HG02840 (cell line): ENCODE measurements at regions not wholly inside any gene's neighbourhood (a gene's known extent, or its start where the extent isn't known, plus 50 kb on each side); places are given as distances from the start of the nearest gene placed in this dataset.

Experiments
- ATAC-seq: cut with Tn5 transposase; IDR thresholded peaks from one replicate; pipeline ENCODE4 v1.9.1; 2021; ENCODE audit warnings: mild to moderate bottlenecking, moderate library complexity, moderate number of reproducible peaks; ENCODE audit not compliant: unreplicated experiment, low FRiP score

DNA sequence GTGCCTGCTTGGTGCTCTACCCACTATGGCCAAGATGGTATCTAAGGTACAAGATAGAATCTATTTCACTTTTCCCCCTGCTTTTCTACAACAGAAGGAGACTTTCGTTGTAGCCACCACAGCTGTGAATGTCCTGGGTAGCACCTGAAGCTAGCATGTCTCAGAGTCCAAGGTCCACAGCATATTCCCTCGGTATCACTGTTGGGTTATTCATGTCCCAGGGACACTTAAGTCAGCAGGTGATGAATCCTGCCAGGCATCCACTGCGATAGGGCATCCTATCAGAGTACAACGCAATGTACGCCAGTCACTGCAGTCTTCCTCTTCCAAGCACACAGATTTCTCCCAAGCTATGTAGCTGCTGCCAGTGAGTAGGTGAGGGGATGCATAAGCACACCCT, 129.1 kb upstream of the LINC00305 start:
- no peak for ATAC-seq

DNA sequence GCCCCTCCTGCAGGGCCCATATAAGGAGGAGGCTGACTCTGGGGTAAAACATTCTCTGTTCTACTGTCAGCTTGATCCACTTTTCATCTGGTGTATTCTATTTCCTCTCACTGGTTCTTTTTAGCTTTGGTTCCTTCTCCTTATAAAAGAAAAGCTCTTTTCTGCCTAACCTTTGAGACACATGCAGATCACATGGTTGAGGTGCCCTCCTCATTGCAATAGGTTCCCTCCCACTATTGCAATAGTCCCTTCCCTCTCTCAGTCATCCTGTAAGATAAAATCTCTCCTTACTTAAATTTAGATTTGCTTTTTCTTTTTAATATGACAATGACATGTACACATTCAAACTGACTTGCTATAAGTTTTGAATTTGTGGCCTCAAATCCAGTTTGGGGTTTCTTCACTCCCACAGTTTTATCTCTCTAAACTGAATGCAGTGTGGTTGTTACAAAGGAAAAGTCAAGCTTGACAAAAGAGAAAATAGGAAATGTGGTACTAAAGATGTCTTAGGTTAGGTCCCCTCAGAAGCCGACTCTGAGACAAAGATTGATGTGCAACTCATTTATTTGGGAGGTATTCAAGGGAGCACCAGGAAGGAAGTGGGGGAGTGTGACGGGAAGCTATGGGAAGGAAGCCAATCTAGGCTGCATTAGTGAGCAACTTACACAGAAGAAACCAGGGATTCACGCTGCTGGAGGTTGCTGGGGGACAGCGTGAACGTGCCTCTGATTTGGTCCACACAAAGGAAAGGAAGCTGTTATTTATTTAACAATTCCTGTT, 127.6 kb upstream of the LINC00305 start:
- ATAC-seq = no peak

GRCh38 chr18:64275593-64276300, 126.9 kb upstream of the LINC00305 start:
- ATAC-seq = no peak

DNA sequence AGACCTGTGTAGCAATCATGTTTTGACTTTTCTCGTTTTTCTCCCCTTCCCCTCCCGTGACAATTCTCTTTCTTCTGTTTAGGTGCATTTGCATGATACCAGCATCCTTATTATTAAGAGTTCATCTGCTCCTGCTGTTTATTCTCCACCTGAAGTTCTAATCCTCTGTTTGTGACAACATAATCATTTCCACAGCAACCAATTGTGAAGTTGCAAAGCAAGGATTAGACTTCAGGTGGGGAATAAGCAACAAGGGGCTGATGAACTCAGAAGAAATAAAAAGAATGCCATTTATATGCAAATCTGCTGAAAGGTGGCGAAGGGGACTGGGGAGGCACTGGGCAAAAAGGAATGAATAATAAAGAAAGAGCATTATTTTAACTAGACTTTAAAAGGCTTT, 124.8 kb upstream of the LINC00305 start:
- no peak for ATAC-seq

GRCh38 chr18:64271975-64272659, 123.2 kb upstream of the LINC00305 start:
- no peak for ATAC-seq

GRCh38 chr18:64271246-64271645, 122.4 kb upstream of the LINC00305 start:
- no peak for ATAC-seq

DNA sequence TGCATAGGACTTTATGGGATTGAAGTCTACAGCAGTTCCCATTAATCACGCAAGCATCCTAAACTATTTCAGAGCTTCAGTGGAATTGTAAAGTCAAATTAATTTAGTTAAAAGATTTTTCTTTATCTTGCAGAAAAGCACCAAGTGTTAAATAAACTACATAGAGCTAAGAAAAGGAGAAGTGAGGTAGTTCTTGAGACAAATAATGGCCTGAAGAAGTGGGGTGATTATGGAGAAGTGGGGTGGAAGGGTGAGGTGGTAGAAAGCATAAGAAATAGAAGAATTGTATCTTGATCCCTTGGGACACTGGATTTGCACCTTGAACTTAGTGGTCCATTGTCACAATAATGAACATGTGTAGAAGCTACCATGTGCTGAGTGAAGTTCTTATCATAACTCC, 121.7 kb upstream of the LINC00305 start:
- ATAC-seq = no peak

DNA sequence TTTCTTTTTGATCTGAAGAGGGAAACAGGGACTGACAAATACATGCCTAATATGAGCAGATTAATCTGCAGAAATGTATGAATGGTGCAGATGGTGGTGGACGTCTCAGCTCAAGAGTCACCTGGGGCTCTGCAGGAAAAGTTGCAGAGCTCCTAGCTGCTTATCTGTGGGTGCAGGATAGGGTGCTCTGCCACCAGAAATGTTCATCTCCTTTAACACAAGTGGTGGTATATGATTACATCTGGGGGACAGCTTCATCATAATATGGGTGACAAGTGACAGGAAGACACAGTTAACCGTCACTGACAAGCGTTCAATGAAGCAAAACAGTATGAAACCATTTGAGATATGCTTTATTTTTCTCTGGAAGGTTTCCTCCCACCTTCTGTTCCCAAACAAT, 121.2 kb upstream of the LINC00305 start:
- no peak for ATAC-seq

- ATAC-seq = no peak
Measured at GRCh38 chr18:64264171-64264570, 115.3 kb upstream of the LINC00305 start.

- ATAC-seq = no peak
Measured at GRCh38 chr18:64260810-64261209, 111.9 kb upstream of the LINC00305 start.

DNA sequence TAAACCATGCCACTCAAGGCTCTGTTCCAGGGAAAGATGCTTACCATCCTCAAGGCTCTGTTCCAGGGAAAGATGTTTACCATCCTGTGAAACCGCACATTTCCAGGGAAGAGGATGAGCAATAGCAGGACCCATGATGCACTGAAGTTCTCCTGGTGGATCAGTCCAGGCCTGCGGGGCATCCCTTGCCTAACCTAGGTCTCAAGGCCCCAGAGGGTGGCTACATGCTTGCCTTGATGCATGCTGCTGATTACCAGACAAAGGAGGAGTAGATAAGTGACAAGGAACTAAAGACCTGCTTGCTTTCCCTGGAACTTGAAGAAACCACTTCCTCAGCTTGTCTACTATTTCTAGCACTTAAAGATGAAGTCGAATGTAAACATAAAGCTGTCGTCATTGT, 111.0 kb upstream of the LINC00305 start:
- no peak for ATAC-seq

- ATAC-seq = no peak
Measured at GRCh38 chr18:64258111-64258650, 109.3 kb upstream of the LINC00305 start.

- ATAC-seq = no peak
Measured at GRCh38 chr18:64254399-64255093, 105.7 kb upstream of the LINC00305 start.

- no peak for ATAC-seq
Measured at GRCh38 chr18:64253873-64254272, 105.0 kb upstream of the LINC00305 start.

GRCh38 chr18:64253222-64253621, 104.3 kb upstream of the LINC00305 start:
- ATAC-seq = no peak

DNA sequence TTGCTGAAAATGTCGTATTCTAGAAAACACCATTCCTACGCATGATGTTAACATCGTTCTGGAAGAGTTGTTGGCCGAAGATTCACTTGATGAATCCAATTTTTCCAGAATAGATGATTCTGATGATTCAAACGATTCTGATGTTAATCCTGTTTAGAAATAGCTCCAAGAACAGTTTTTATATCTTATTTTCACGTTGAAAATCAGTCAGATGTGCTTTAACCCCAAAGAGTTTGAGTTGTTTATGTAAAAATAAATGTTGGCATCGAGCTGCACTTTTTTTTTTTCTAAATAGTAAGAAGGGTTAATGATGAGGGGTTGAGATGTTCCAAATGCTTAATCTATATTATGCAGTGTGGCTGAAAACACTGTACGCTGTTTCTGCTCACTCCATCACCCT, 99.9 kb upstream of the LINC00305 start:
- no peak for ATAC-seq

DNA sequence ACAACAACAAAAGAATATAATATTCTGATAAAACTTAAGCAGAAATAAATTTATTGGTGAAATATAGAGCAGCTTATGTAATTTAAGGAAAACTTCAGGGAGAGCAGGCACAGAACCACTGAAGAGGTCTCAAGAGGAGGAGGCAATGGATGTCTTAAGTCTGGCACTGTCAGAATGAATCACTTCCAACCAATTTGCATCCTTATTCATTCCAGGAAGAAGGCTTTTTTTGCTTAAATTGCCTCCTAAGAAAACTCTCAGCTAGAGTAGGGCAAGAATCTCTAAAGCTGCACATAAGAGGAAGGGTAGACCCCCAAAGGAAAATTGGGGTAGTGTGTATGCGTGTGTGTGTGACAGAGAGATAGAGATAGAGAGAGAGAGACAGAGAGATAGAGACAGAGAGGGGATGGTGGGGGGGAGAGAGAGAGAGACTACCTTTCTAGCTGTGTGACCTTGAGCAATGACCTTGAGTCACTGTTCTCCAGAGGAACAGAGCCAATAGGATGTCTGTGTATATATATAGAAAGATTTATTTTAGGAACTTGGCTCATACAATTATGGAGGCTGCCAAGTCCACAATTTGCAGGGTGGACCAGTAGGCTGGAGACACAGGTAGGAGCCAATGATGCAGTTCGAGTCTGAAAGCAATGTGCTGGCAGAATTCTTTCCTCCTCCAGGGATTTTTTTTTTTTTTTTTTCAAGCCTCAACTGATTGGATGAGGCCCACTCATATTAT, 96.4 kb upstream of the LINC00305 start:
- ATAC-seq = no peak

GRCh38 chr18:64244571-64244970, 95.7 kb upstream of the LINC00305 start:
- no peak for ATAC-seq

DNA sequence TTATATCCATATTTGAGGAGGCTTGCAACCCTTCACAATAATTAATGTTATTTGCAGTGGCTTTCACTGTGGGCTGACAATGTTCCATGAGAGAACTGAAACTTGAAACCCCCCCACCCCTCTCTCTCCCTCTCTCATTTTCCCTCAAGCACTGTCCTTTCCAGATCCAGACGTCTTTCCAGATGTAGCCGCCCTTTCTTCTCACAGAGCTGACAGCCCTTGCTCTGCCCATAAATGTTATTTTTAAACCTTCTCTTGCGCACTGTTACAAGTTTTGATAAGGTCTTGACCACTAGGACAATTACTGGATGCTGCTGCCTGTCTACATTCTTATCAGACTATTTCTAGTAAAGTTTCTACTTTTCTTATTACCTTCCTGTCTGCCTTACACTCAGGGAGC, 91.4 kb upstream of the LINC00305 start:
- no peak for ATAC-seq

DNA sequence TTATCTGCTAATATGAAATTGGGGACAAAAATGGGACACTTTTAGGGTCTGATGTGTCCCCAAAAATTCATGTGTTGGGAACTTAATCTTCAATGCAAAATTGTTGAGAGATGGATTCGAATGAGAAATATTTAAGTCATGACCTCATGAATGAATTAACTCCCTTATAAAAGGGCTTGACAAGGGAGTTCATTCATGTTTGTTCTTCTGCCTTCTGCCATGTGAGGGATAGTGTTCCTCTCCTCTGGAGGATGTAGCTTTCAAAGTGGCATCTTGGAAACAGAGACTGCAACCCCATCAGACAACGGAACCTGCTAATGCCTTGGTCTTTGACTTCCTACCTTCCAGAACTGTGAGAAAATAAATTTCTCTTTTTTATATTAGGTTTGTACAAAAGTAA, 89.2 kb upstream of the LINC00305 start:
- ATAC-seq = no peak
